ENCODE measurements at regions not wholly inside any gene's neighbourhood (a gene's known extent, or its start where the extent isn't known, plus 50 kb on each side); places are given as distances from the start of the nearest gene placed in this dataset.

DNA sequence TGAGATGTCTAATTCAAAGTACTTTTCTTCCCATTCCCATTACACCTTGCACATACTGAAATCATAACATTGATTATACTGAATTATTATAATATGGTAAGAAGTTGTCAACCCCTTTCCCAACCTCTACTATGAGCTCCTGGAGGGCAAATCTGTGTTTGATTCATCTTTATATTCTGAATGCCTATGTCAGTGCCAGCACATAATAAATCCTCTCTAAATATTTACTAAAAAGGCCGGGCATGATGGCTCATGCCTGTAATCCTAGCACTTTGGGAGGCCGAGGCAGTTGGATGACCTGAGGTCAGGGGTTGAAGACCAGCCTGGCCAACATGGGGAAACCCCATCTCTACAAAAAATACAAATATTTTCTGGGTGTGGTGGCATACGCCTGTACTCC, 392.5 kb upstream of the CADM2 start:
- DNase-seq (ENCODE audit: low read depth in 2 of 2): no peak
- TF ChIP-seq, protein P1, sequence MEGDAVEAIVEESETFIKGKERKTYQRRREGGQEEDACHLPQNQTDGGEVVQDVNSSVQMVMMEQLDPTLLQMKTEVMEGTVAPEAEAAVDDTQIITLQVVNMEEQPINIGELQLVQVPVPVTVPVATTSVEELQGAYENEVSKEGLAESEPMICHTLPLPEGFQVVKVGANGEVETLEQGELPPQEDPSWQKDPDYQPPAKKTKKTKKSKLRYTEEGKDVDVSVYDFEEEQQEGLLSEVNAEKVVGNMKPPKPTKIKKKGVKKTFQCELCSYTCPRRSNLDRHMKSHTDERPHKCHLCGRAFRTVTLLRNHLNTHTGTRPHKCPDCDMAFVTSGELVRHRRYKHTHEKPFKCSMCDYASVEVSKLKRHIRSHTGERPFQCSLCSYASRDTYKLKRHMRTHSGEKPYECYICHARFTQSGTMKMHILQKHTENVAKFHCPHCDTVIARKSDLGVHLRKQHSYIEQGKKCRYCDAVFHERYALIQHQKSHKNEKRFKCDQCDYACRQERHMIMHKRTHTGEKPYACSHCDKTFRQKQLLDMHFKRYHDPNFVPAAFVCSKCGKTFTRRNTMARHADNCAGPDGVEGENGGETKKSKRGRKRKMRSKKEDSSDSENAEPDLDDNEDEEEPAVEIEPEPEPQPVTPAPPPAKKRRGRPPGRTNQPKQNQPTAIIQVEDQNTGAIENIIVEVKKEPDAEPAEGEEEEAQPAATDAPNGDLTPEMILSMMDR (IDR thresholded peaks at IDR 0.05; ENCODE audit: low read depth, low read length): no peak
- H3K4me3 ChIP-seq (replicated peaks in 1 of 2; ENCODE audit: low read depth in 2 of 2, low read length in 2 of 2): no peak overlapping the region

DNA sequence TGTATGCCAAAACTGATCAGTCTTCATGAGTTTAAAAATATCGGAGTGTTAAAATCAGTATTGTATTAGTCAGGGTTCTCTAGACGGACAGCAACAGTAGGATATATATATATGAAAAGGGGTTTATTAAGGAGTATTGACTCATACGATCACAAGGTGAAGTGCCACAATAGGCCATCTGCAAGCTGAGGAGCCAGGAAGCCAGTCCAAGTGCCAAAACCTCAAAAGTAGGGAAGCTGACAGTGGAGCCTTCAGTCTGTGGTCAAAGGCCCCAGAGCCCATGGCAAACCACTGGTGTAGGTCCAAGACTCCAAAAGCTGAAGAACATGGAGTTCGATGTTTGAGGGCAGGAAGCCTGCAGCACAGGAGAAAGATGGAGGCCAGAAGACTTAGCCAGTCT, 391.0 kb upstream of the CADM2 start:
- TF ChIP-seq, protein P1 (IDR thresholded peaks at IDR 0.05; ENCODE audit: low read depth, low read length): no peak
- no peak for DNase-seq (ENCODE audit: low read depth in 2 of 2)
- no peak overlapping the region for H3K4me3 ChIP-seq (replicated peaks in 1 of 2; ENCODE audit: low read depth in 2 of 2, low read length in 2 of 2)

DNA sequence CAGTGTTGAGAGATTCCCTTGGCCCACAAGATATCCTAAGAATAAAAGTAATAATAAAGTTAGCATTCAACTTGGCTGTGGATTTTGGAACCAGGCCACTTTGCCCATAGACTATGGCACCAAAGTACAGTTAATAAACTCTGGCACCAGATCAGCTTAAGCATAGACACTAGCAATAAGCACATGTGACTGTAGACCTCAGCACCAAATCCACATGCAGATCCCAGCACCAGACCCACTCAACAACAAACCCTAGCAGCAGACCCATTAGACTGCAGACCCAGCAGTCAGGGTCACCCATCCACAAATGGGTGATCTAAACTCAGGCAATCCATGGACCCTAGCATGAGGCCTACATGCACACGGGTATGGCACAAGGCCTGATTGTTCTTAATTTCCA, 384.8 kb upstream of the CADM2 start:
- TF ChIP-seq, protein P1 (IDR thresholded peaks at IDR 0.05; ENCODE audit: low read depth, low read length): no peak
- no peak overlapping the region for H3K4me3 ChIP-seq (replicated peaks in 1 of 2; ENCODE audit: low read depth in 2 of 2, low read length in 2 of 2)
- no peak for DNase-seq (ENCODE audit: low read depth in 2 of 2)

DNA sequence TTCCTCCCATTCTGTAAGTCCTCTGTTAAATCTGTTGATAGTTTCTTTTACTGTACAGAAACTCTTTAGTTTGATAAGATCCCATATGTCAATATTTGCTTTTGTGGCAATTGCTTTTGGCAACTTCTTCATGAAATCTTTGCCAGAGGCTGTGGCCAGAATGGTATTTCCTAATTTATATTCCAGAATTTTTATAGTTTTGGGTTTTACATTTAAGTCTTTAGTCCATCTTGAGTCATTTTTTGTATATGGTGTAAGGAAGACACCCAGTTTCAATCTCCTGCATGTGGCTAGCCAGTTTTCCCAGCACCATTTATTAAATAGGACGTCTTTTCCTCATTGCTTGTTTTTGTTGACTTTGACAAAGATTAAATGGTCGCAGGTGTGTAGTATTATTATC, 372.4 kb upstream of the CADM2 start:
- TF ChIP-seq, protein P1 (IDR thresholded peaks at IDR 0.05; ENCODE audit: low read depth, low read length): no peak
- DNase-seq (ENCODE audit: low read depth in 2 of 2): no peak
- no peak overlapping the region for H3K4me3 ChIP-seq (replicated peaks in 1 of 2; ENCODE audit: low read depth in 2 of 2, low read length in 2 of 2)

DNA sequence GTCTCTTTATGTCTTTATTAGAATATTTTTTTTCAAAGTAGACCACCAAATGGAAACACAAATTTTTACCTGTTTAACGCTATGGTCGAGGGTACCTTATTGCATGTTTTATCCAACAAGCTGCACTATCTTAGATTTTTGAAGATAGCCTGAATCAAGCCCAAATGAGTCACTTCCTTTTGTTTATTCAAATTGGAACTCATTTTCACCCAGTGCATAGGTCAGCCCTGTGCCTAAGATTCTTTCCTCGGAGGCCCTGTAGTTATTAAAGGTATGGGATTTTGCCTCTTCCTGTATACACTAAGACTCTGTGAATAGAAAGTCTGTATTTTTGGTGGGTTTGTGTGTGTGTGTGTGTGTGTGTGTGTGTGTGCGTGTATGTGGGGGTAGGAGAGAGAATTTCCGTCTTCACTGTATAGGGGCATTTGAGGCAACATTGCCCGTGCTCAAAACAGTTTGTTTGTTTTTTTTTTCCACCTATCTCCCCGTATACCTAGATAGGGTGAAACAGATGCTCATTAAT, 358.0 kb upstream of the CADM2 start:
- TF ChIP-seq, protein P1 (IDR thresholded peaks at IDR 0.05; ENCODE audit: low read depth, low read length): no peak
- no peak for DNase-seq (ENCODE audit: low read depth in 2 of 2)
- H3K4me3 ChIP-seq (replicated peaks in 1 of 2; ENCODE audit: low read depth in 2 of 2, low read length in 2 of 2): no peak overlapping the region

DNA sequence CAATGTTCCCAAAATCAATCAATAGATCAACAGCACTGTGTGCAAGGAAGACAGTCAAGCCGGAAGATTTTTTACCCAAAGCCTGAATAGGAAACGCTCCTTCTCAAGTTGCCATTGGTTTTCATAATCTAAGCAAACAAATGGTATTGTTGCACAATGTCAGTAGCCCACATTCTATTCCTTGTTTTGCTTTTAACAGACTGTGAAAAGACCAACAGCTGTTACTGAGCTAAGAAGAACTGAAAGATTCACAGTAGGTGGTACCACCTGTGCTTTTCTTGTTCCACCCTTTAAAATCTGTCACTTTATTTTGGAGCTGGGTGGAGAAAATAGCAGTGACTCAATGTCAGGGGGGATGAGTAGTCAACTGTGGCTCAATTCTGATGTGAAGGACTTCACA, 357.5 kb upstream of the CADM2 start:
- H3K4me3 ChIP-seq (replicated peaks in 1 of 2; ENCODE audit: low read depth in 2 of 2, low read length in 2 of 2): no peak overlapping the region
- TF ChIP-seq, protein P1 (IDR thresholded peaks at IDR 0.05; ENCODE audit: low read depth, low read length): no peak
- no peak for DNase-seq (ENCODE audit: low read depth in 2 of 2)

DNA sequence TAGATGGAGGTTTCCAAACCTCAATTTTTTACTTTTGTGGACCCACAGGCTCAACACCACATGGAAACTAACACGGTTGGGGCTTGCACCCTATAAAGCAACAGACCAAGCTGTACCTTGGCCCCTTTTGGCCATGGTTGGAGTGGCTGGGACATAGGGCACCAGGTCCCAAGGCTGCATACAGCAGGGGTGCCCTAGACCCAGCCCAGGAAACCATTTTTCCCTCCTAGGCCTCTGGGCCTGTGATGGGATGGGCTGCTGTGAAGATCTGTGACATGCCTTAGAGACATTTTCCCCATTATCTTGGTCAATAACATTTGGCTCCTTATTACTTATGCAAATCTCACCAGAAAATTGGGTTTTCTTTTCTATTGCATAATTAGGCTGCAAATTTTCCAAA, 337.0 kb upstream of the CADM2 start:
- no peak for DNase-seq (ENCODE audit: low read depth in 2 of 2)
- H3K4me3 ChIP-seq (replicated peaks in 1 of 2; ENCODE audit: low read depth in 2 of 2, low read length in 2 of 2): no peak overlapping the region
- TF ChIP-seq, protein P1 (IDR thresholded peaks at IDR 0.05; ENCODE audit: low read depth, low read length): no peak

Measured in cardiac fibroblast (primary cell).